ENCODE measurements at regions not wholly inside any gene's neighbourhood (a gene's known extent, or its start where the extent isn't known, plus 50 kb on each side); places are given as distances from the start of the nearest gene placed in this dataset.
"Not testable (repeated sequence)": the region's sequence is repeated elsewhere in the genome, so short reads cannot be mapped to it uniquely, and the experiment has no call there.

GRCh38 chr13:50729177-50729576 is 114.3 kb downstream of the DLEU7 start:
- DNase-seq: no peak

GRCh38 chr13:50730496-50731351 is 112.8 kb downstream of the DLEU7 start:
- DNase-seq: no peak

GRCh38 chr13:50731400-50731799 is 112.1 kb downstream of the DLEU7 start:
- no peak for DNase-seq

DNA sequence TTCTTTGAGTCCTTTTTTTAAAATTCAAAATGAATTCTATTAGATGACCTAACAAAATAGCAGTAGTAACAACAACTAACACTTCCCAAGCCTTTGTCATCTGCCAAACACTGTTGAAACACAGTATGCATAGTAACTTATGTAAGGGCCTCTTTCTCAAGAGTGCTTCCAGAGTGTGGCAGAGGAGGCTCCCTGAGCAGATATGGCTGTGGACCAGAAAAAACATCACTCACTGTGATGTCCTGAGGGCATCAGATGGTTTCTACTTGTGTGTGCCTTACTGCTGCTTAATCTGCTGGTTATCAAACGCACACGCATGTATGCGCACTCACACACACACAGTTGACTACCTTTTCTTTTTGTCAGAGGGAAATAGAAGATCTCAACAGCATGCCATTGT is 110.8 kb downstream of the DLEU7 start:
- DNase-seq: no peak

DNA sequence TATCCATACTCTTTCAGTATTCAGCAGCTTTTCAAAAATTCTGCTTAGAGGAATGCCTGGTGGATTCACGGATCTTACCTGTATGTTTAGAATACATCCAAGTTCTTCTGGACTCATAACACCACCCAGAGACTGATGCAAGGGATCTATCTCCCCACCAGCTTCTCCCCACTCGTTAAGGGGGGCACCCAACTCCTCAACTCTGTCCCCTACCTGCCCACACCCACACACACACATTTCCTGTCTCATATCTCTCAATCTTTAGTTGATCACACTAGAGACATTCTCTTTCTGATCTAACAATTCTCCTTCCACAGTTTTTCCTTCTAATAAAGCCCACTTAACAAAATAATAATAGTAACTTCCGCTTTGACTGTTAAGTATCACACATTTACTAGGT is 110.1 kb downstream of the DLEU7 start:
- DNase-seq: no peak

GRCh38 chr13:50735071-50735470 is 108.4 kb downstream of the DLEU7 start:
- no peak for DNase-seq

DNA sequence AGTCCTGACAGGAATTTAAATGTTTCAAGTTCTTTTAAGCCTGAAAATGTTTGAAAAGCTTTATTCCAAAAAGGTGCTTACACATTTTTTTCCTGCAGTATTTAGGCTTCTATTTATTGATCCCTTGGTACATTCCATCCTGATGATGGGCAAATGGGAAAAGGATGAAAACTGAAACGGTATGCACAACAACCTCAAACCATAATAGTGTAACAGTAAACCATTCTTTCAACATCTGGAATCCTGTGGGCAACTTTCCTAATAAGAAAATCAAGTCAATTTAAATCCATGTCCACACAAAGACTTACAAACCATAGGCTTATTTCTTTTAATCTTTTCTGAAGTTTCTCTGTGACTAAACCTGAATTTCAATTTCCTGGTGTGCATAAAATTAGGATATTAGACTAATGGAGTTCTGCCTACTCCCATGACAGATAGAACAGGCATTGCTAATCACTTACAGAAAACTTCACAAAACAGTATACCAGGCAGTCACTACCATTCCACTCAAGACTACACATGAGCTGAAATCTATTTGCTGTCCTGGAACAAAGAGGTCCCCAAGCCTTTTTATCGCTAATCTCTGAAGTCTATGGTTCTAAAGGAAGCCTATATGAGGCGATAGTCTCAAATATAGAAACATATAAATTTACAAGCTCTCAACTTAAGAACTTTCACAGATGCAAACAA is 103.3 kb downstream of the DLEU7 start:
- DNase-seq: no peak

GRCh38 chr13:50742353-50742752 is 101.1 kb downstream of the DLEU7 start:
- no peak for DNase-seq

DNA sequence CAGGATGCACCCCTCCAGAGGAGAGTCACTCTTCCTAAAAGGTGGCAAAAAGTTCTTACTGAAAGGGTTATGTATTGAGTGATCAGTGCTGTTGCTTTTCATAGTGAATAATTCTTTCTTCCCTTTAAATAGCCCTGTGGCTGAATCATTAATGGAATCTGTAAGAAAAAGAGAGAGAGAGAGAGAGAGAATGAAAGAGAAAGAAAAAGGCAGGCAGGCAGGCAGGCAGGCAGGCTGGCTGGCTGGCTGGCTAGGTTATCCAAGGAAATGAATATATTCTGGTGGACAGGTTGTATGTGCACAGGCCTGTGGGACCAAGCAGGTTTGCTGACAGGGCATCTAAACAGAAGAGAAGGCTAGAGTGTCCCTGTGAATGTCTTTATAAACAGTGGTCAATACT is 100.5 kb downstream of the DLEU7 start:
- DNase-seq: no peak

- DNase-seq: no peak
Observed at GRCh38 chr13:50744116-50744660, 99.3 kb downstream of the DLEU7 start.

GRCh38 chr13:50745542-50746115 is 97.9 kb downstream of the DLEU7 start:
- no peak for DNase-seq

GRCh38 chr13:50747737-50748350 is 95.6 kb downstream of the DLEU7 start:
- DNase-seq: no peak

GRCh38 chr13:50753221-50753620 is 90.3 kb downstream of the DLEU7 start:
- DNase-seq: not testable (repeated sequence)

DNA sequence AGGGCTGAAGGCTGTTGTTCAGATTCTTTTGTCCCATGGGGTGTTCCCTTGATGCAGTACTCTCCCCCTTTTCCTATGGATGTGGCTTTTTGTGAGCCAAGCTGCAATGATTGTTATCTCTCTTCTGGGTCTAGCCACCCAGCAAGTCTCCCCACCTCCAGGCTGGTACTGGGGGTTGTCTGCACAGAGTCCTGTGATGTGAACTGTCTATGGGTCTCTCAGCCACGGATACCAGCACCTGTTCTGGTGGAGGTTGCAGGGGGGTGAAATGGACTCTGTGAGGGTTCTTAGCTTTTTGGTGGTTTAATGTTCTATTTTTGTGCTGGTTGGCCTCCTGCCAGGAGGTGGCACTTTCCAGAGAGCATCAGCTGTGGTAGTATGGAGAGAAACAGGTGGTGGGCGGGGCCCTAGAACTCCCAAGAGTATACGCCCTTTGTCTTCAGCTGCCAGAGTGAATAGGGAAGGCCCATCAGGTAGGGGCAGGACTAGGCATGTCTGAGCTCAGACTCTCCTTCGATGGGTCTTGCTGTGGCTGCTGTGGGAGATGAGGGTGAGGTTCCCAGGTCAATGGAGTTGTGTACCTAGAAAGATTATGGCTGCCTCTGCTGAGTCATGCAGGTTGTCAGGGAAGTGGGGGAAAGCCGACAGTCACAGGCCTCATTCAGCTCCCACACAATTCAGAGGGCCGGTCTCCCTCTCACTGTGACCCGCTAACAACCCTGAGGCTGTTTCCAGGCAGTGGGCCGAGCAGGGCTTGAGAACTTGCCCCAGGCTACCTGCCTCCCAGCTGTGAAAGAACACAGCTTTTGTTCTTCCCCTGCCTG is 87.4 kb downstream of the DLEU7 start:
- DNase-seq: not testable (repeated sequence)

GRCh38 chr13:50757008-50757407 is 86.5 kb downstream of the DLEU7 start:
- no peak for DNase-seq

- no peak for DNase-seq
Observed at GRCh38 chr13:50758796-50759195, 84.7 kb downstream of the DLEU7 start.

- no peak for DNase-seq
Observed at GRCh38 chr13:50760751-50761150, 82.7 kb downstream of the DLEU7 start.

DNA sequence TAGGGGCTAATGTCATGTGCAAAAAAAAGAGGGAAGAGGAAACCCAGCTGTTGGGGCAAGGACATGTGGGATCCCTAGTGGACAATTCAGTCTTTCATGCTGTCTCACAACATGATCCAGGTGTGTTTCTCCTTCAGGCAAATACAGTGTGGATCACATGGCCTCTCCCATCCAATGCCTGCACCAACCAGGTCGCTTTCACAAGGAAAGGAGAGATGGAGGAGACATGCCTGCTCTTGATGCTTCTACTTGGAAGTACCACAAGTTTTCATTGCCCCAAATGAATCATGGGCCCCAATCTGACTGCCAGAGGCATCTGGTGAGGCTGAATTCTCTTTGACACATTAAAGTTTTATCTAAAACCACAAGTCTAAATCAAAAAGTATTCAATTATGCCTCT is 82.1 kb downstream of the DLEU7 start:
- no peak for DNase-seq

DNA sequence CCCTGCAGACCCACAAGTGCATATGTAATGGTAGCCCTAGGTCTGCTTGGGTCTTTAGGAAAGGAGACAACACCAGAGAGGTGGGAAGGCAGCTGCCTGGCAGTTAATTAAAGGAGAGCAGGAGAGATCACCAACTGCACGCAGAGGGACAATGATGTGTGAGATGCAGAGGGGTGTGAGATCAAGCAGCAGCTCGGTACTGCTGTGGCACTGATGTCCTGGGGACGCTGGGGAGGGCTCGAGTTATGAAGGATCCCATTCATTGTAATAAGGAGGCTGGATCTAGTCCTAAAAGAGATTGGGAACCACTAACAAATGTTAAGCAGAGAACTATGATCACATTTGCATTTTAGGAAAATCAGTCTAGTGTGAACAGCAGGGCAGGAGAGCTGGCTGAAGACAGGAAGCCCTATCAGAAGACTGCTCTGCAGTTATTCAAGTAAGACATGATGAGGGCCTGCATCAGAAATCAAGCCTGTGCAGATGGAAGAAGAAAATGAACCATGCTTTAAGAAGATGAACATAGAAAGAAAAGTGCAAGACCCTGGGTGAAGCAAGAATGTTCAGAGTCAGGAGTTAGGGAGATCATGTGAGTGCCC is 80.4 kb downstream of the DLEU7 start:
- DNase-seq: no peak

- no peak for DNase-seq
Observed at GRCh38 chr13:50766013-50766412, 77.5 kb downstream of the DLEU7 start.

DNA sequence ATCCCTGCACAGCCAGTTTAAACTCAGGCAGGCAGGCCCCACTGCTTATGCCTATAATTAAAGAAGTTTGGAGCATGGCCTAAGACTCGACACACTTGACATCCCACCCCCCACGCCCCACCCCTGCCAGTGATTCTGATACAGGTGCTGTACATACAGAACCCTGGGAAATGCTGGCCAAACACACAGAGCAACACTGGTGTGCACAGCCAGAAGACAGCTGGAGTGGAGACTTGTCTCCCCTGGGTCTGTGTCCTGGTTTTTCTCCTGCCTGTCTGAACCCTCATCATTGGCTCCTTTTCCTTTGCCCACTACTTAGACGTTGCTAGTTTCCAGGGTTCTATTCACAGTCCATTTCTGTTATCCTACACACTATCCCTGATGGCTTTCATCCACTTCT is 76.8 kb downstream of the DLEU7 start:
- DNase-seq: no peak

DNA sequence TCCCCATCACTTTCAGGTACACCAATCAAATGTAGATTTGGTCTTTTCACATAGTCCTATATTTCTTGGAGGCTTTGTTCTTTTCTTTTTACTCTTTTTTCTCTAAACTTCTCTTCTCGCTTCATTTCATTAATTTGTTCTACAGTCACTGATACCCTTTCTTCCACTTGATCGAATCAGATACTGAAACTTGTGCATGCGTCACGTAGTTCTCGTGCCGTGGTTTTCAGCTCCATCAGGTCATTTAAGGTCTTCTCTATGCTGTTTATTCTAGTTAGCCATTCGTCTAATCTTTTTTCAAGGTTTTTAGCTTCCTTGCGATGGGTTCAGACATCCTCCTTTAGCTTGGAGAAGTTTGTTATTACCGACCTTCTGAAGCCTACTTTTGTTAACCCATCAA is 70.6 kb downstream of the DLEU7 start:
- DNase-seq: not testable (repeated sequence)
